Thymus (tissue), 11 donors: ENCODE measurements at regions not wholly inside any gene's neighbourhood (a gene's known extent, or its start where the extent isn't known, plus 50 kb on each side); places are given as distances from the start of the nearest gene placed in this dataset.

Experiments used
- DNase-seq, 9 donors: peaks; one replicate each; pipeline ENCODE4 v3.0.0-alpha.2; 2013; ENCODE audit warnings: low spot score in 9 of 9, low read depth in 6 of 9, missing footprints in 1 of 9
- H3K27ac ChIP-seq, 2 donors: one replicate each; pipeline ENCODE4 v1.5.1; 2013; ENCODE audit warnings: control low read depth in 1 of 2, low read depth in 1 of 2, low read length in 1 of 2, mild to moderate bottlenecking in 1 of 2, moderate library complexity in 1 of 2
- H3K27me3 ChIP-seq, 2 donors: one replicate each; pipeline ENCODE4 v1.5.1; 2013; ENCODE audit warnings: low read length in 1 of 2; ENCODE audit not compliant: control insufficient read depth in 2 of 2, insufficient read depth in 1 of 2
- H3K36me3 ChIP-seq, 2 donors: one replicate each; pipeline ENCODE4 v1.5.1; 2013; ENCODE audit warnings: low read length in 1 of 2, mild to moderate bottlenecking in 1 of 2, moderate library complexity in 1 of 2; ENCODE audit not compliant: control insufficient read depth in 2 of 2, insufficient read depth in 2 of 2
- H3K4me1 ChIP-seq, 2 donors: one replicate each; pipeline ENCODE4 v1.5.1; 2013; ENCODE audit warnings: low read length in 2 of 2; ENCODE audit not compliant: control insufficient read depth in 2 of 2, insufficient read depth in 2 of 2
- H3K4me3 ChIP-seq, 2 donors: one replicate each; pipeline ENCODE4 v1.5.1; 2013; ENCODE audit warnings: low read length in 2 of 2, control low read depth in 1 of 2, mild to moderate bottlenecking in 1 of 2
- H3K9me3 ChIP-seq, 2 donors: one replicate each; pipeline ENCODE4 v1.5.1; 2013; ENCODE audit warnings: low read length in 1 of 2, mild to moderate bottlenecking in 1 of 2; ENCODE audit not compliant: control insufficient read depth in 2 of 2, insufficient read depth in 1 of 2
- WGBS: extraction: QIAGEN DNeasy Blood & Tissue Kit; methylation state at CpG from one replicate; pipeline ENCODE4 v1.1.7; 2013; 5-methylcytosine and 5-hydroxymethylcytosine counted together
- donor health status: healthy.

DNA sequence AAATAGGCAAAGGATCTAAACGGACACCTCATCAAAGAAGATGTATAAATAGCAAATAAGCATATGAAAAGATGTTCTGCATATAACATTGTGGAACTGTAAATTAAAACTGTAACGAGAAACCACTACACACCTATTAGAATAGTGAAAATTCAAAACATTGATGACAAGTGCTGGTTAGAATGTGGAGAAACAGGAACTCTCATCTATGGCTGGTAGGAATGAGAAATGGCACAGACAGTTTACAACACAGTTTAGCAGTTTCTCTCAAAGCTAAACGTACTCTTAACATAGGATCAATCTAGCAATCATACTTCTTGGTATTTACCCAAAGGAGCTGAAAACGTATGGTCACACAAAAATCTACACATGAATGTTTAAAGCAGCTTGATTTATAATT is 126.2 kb downstream of the TRIB2 start:
- Histone ChIP-seq H3K36me3 (no peaks in the 10 kb centered on the region), H3K4me3 (no peak overlapping the region), H3K4me1 (no peaks in the 10 kb centered on the region), H3K9me3 (no peaks in the 10 kb centered on the region), H3K27me3 (peaks cover 0 to 10% of the 10 kb centered on the region in 2 donors), H3K27ac (no peak overlapping the region)
- WGBS, result 89% methylated on average over 4 of the region's 4 CpGs
- no peak for DNase-seq

DNA sequence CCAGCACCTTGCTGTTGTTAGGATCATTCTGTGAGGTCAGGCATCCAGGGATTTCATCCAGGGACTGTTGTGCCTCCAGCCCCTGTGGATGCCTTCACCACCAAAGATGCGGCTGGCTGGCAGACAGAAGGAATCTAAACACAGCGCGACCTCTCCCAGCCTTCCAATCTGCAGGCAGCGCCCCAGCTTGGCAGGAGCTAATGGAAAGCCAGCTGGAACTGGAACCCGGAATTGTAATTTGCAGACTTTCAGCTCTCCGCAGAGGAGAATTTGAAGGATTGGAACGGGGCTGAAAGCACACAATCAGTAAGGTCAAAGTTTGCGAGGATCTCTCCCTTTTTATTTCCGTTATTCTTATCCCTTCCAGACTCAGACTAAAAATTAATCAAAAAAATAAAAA is 127.8 kb downstream of the TRIB2 start:
- DNase-seq, result no peak
- Histone ChIP-seq H3K27ac (no peak overlapping the region), H3K27me3 (peaks cover under 1 to 16% of the 10 kb centered on the region in 2 donors), H3K4me3 (no peak overlapping the region), H3K9me3 (no peaks in the 10 kb centered on the region), H3K36me3 (no peaks in the 10 kb centered on the region), H3K4me1 (no peaks in the 10 kb centered on the region)
- 94% methylated on average over 9 of the region's 9 CpGs for WGBS

GRCh38 chr2:12847694-12848575 is 131.2 kb downstream of the TRIB2 start:
- peaks cover 4 to 20% of the 10 kb centered on the region in 2 donors for H3K27me3 ChIP-seq
- no peaks in the 10 kb centered on the region for H3K36me3 ChIP-seq
- peaks cover 0 to 2% of the 10 kb centered on the region in 2 donors for H3K9me3 ChIP-seq
- H3K4me3 ChIP-seq, result no peak overlapping the region
- 89% methylated on average over 7 of the region's 7 CpGs for WGBS
- H3K27ac ChIP-seq, result no peak overlapping the region
- DNase-seq, result no peak
- H3K4me1 ChIP-seq, result no peaks in the 10 kb centered on the region

- H3K4me3 ChIP-seq, result no peak overlapping the region
- H3K27me3 ChIP-seq, result peaks cover 4 to 18% of the 10 kb centered on the region in 2 donors
- no peak overlapping the region for H3K27ac ChIP-seq
- peaks cover 9 to 12% of the 10 kb centered on the region in 2 donors for H3K4me1 ChIP-seq
- 91% methylated on average over 9 of the region's 9 CpGs for WGBS
- H3K9me3 ChIP-seq, result peaks cover 0 to 11% of the 10 kb centered on the region in 2 donors
- DNase-seq, result no peak
- no peaks in the 10 kb centered on the region for H3K36me3 ChIP-seq
These were observed 135.4 kb downstream of the TRIB2 start for GRCh38 chr2:12852135-12852534.

DNA sequence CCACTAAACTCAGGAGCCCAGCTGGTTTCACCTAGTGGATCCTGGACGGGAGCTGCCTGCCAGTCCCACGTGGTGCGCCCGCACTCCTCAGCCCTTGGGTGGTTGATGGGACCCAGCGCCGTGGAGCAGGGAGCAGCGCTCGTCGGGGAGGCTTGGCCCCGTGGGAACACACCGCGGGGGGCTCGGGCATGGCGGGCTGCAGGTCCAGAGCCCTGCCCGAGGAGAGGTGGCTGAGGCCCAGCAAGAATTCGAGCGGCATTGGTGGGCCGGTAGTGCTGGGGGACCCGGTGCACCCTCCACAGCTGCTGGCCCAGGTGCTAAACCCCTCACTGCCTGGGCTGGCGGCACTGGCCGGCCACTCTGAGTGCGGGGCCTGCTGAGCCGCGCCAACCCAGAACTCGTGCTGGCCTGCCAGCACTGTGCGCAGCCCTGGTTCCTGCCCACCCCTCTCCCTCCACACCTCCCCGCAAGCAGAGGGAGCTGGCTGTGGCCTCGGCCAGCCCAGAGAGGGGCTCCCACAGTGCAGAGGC is 137.3 kb downstream of the TRIB2 start:
- Histone ChIP-seq H3K4me1 (peaks cover 12 to 20% of the 10 kb centered on the region in 2 donors), H3K36me3 (no peaks in the 10 kb centered on the region), H3K27ac (no peak overlapping the region), H3K4me3 (no peak overlapping the region), H3K9me3 (peaks cover 0 to 11% of the 10 kb centered on the region in 2 donors), H3K27me3 (peaks cover 4 to 15% of the 10 kb centered on the region in 2 donors)
- no peak for DNase-seq
- 98% methylated on average over 28 of the region's 28 CpGs for WGBS

DNA sequence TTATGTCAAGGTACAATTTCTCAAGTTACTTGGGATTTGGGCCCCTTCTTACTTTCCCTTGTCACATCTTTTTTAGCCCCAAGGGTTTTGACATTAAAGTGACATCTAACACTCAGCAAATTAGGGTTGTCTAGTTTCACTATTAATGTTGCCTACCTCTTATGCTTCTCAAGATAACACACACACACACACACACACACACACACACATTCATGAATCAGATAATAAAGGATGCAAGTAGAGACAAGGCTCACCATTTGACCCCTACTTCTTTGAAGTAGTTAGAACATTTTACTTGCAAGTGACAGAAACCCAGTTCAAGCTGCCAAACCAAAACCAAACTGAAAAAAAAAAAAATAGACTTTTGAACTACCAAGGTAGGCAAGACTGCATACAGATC is 138.8 kb downstream of the TRIB2 start:
- DNase-seq, result peak in 1 of 9 donors; percentile 22

DNA sequence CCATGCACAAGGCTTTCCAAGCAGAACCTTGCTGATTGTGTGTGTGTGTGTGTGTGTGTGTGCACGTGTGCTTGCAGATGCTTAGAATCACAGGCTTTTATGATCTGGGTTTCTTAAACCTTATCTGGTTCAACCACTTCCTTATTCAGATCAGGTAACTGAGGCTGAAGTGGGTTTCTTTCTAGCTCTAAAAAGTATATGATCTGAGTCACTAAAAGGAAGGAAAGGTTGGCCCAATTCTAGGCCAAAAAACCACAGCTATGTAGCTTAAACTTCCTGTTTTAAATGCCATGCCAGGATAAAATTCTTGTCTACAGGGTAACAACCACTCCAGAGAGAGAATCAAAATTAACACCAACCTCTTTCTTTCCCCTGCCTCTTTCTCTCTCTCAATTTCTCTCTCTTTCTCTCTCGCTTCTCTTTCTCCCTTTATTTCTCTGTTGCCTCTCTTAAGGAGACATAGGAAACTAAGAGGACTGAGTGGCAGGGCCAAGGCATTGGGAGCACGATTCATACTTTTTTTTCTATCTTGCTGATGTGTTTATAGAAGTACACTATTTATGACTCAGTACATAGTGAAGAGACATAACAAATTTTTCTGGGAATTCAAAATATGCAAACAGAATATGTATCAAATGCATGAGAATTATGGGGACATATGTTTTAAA is 140.3 kb downstream of the TRIB2 start:
- DNase-seq, result peak; percentile 48 to 95 (median 79)
- H3K27ac ChIP-seq, result no peak overlapping the region
- WGBS, result 7% methylated on average over 3 of the region's 3 CpGs

More for the DNA sequence above, 138.8 kb downstream of the TRIB2 start:
- H3K36me3 ChIP-seq, result no peaks in the 10 kb centered on the region
- H3K27ac ChIP-seq, result no peak overlapping the region
- peaks cover 0 to 8% of the 10 kb centered on the region in 2 donors for H3K27me3 ChIP-seq
- peaks cover 12 to 20% of the 10 kb centered on the region in 2 donors for H3K4me1 ChIP-seq
- H3K9me3 ChIP-seq, result peaks cover 0 to 17% of the 10 kb centered on the region in 2 donors
- no peak overlapping the region for H3K4me3 ChIP-seq

DNA sequence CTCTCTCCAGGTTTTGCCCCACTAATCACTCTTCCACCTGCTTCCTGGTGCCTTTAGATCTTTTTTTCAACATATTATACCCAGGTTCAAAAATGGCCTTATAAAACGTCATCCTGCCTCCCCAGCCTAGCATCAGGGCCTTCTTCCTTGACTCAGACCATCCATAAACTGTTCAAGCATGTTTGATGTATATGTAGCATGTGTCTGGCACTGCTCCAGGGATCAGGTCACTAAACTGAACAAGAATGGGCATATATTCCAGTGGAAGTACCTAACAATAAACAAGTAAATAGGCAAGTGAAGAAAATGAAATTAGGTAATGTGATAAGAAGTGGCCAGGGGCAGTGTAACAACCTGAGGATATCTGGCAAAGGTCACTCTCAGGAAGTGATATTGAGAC is 141.2 kb downstream of the TRIB2 start:
- whole genome bisulfite sequencing, result 51% methylated on average over 1 of the region's 1 CpG
- DNase-seq, result no peak

More for the DNA sequence above, 140.3 kb downstream of the TRIB2 start:
- H3K27me3 ChIP-seq, result peaks cover 0 to 8% of the 10 kb centered on the region in 2 donors
- no peak overlapping the region for H3K4me3 ChIP-seq
- H3K36me3 ChIP-seq, result no peaks in the 10 kb centered on the region
- H3K9me3 ChIP-seq, result peaks cover 0 to 18% of the 10 kb centered on the region in 2 donors
- H3K4me1 ChIP-seq, result peaks cover 12 to 20% of the 10 kb centered on the region in 2 donors

DNA sequence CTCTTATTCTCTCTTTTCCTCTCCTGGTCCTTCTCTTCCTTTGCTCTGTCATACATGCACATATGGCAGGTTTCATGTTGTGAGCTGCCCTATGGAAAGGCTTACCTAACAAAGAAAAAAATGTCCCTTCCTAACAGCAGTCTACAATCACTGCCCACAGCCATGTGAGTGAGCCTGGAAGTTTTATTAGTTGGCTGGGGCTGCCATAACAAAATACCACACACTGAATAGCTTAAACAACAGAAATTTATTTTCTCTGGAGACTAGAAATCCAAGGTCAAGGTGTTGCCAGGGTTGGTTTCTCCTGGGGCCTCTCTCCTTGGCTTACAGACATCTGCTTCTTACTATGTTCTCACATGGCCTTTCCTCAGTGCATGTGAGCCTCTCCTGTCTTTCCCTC is 142.1 kb downstream of the TRIB2 start:
- Histone ChIP-seq H3K4me3 (no peak overlapping the region), H3K36me3 (no peaks in the 10 kb centered on the region), H3K4me1 (peaks cover 12 to 20% of the 10 kb centered on the region in 2 donors), H3K9me3 (peaks cover 1 to 21% of the 10 kb centered on the region in 2 donors), H3K27ac (no peak overlapping the region), H3K27me3 (peaks cover 0 to 4% of the 10 kb centered on the region in 2 donors)
- DNase-seq, result no peak

More for the DNA sequence above, 141.2 kb downstream of the TRIB2 start:
- H3K27ac ChIP-seq, result no peak overlapping the region
- peaks cover 12 to 20% of the 10 kb centered on the region in 2 donors for H3K4me1 ChIP-seq
- no peaks in the 10 kb centered on the region for H3K36me3 ChIP-seq
- H3K9me3 ChIP-seq, result peaks cover 0 to 16% of the 10 kb centered on the region in 2 donors
- H3K4me3 ChIP-seq, result no peak overlapping the region
- H3K27me3 ChIP-seq, result peaks cover 0 to 6% of the 10 kb centered on the region in 2 donors
